OCI-LY7 (cell line): ENCODE measurements at regions not wholly inside any gene's neighbourhood (a gene's known extent, or its start where the extent isn't known, plus 50 kb on each side); places are given as distances from the start of the nearest gene placed in this dataset.

ENCODE experiments used
- BruUV-seq: library from RNA; stranded (reverse); fragments of 400-500 nt; replicated peaks from 2 replicates; lab custom pipeline; 2021; lab: Mats Ljungman, UMichigan
- CTCF ChIA-PET: fragments of 300-600 bp; sonication (Branson Sonifier 250); formaldehyde crosslinking; loops from one replicate; lab custom pipeline; 2022; ENCODE audit warnings: antibody characterized with exemption; ENCODE audit not compliant: unreplicated experiment; lab: Charles Lee
- POLR2A ChIA-PET: fragments of 300-600 bp; sonication (Branson Sonifier 250); formaldehyde crosslinking; loops from one replicate; lab custom pipeline; 2022; ENCODE audit warnings: antibody characterized with exemption; lab: Charles Lee
- DNase-seq: peaks from one replicate; pipeline ENCODE4 v3.0.0-alpha.2; 2015; ENCODE audit warnings: low spot score
- H2AFZ ChIP-seq: fragments of 200-600 bp; sonication (generic), shearing (Covaris generic); 2 replicates; pipeline ENCODE4 v1.6.1; 2014; ENCODE audit warnings: mild to moderate bottlenecking, antibody characterized with exemption, low read length, moderate library complexity
- H3K27ac ChIP-seq: fragments of 200-600 bp; sonication (generic); 2 replicates; pipeline ENCODE4 v1.5.1; 2014; ENCODE audit warnings: mixed run types, low read depth, mild to moderate bottlenecking, moderate library complexity, low read length, inconsistent platforms; ENCODE audit not compliant: poor library complexity, severe bottlenecking
- H3K36me3 ChIP-seq: fragments of 200-600 bp; sonication (generic); 2 replicates; pipeline ENCODE4 v1.6.1; 2014; ENCODE audit warnings: mild to moderate bottlenecking, antibody characterized with exemption, low read length, moderate library complexity, mixed read lengths; ENCODE audit not compliant: insufficient read depth
- H3K4me1 ChIP-seq: fragments of 200-600 bp; sonication (generic); 2 replicates; pipeline ENCODE4 v1.5.1; 2014; ENCODE audit warnings: mild to moderate bottlenecking, low read length; ENCODE audit not compliant: insufficient read depth, poor library complexity, severe bottlenecking
- H3K4me2 ChIP-seq: fragments of 200-600 bp; sonication (generic); 2 replicates; pipeline ENCODE4 v1.6.1; 2014; ENCODE audit warnings: mild to moderate bottlenecking, low read length
- H3K4me3 ChIP-seq: fragments of 200-600 bp; sonication (generic); 2 replicates; pipeline ENCODE4 v1.5.1; 2014; ENCODE audit warnings: mild to moderate bottlenecking, low read depth, low read length; ENCODE audit not compliant: poor library complexity, severe bottlenecking
- H3K79me2 ChIP-seq: fragments of 200-600 bp; sonication (generic); 2 replicates; pipeline ENCODE4 v1.6.1; 2016; ENCODE audit warnings: low read depth, mild to moderate bottlenecking, low read length, moderate library complexity, mixed read lengths; ENCODE audit not compliant: insufficient read depth
- H3K9me2 ChIP-seq: fragments of 200-600 bp; sonication (generic); 2 replicates; pipeline ENCODE4 v1.6.1; 2016; ENCODE audit warnings: mild to moderate bottlenecking, low read length, mixed read lengths; ENCODE audit not compliant: insufficient read depth
- H3K9me3 ChIP-seq: fragments of 200-600 bp; sonication (generic); 2 replicates; pipeline ENCODE4 v1.6.1; 2014; ENCODE audit warnings: mild to moderate bottlenecking, mixed run types, low read length, mixed read lengths
- H4K20me1 ChIP-seq: fragments of 200-600 bp; sonication (generic); 2 replicates; pipeline ENCODE4 v1.6.1; 2014; ENCODE audit warnings: mild to moderate bottlenecking, antibody characterized with exemption, low read length, moderate library complexity, mixed read lengths; ENCODE audit not compliant: insufficient read depth
- EZH2phosphoT487 ChIP-seq: fragments of 200-600 bp; sonication (generic); IDR thresholded peaks from 2 replicates; pipeline ENCODE4 v1.6.1; 2018; ENCODE audit warnings: low read depth, borderline replicate concordance, mild to moderate bottlenecking, mixed run types, antibody characterized with exemption, low read length, moderate library complexity, mixed read lengths
- intact Hi-C: fragments of 100-400 bp; cut with micrococcal nuclease; formaldehyde crosslinking; loops from one replicate; pipeline ENCODE4 v1.10.0; 2022; ENCODE audit not compliant: unreplicated experiment
- TF ChIP-seq, protein P1 (sequence below): fragments of 200-600 bp; sonication (generic); conservative IDR thresholded peaks from 2 replicates; pipeline ENCODE4 v1.5.1; 2014; ENCODE audit warnings: mild to moderate bottlenecking, antibody characterized with exemption, low read length, moderate library complexity, mixed read lengths

DNA sequence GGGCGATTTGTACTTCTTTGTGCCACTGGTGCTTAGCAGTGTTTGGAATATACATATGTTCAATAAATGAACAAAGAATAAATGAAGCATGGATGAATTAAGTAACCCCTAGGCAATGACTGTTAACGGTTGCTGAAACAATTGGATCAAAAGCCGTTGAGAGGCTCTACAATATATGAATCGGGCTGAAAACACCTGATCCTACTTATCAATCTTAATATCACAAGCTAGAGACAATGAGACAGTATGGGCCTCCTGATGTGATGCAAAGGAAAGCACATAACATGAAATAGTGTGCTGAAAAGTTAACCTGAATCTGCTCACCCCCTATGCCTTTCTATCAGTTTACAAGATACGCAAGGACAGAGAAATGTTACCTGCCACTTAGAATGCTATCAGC is 410.3 kb upstream of the RGMB start:
- H3K36me3 ChIP-seq, result no peaks in the 10 kb centered on the region
- H3K27ac ChIP-seq, result no peak overlapping the region
- TF ChIP-seq, protein P1, sequence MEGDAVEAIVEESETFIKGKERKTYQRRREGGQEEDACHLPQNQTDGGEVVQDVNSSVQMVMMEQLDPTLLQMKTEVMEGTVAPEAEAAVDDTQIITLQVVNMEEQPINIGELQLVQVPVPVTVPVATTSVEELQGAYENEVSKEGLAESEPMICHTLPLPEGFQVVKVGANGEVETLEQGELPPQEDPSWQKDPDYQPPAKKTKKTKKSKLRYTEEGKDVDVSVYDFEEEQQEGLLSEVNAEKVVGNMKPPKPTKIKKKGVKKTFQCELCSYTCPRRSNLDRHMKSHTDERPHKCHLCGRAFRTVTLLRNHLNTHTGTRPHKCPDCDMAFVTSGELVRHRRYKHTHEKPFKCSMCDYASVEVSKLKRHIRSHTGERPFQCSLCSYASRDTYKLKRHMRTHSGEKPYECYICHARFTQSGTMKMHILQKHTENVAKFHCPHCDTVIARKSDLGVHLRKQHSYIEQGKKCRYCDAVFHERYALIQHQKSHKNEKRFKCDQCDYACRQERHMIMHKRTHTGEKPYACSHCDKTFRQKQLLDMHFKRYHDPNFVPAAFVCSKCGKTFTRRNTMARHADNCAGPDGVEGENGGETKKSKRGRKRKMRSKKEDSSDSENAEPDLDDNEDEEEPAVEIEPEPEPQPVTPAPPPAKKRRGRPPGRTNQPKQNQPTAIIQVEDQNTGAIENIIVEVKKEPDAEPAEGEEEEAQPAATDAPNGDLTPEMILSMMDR, result no peak
- TF ChIP-seq EZH2phosphoT487, result no peak
- H3K4me3 ChIP-seq, result no peak overlapping the region
- no peak for DNase-seq
- ChIA-PET CTCF (no interaction called here), POLR2A (interaction anchor here (0.7 to 1.1 kb wide), 2 partner anchors 8 to 20 kb away, joined by 3 to 6 read pairs; no protein-coding TSS in a partner anchor)
- intact Hi-C loops, result no loop called here
- H4K20me1 ChIP-seq, result no peaks in the 10 kb centered on the region
- H3K4me2 ChIP-seq, result no peak overlapping the region
- H3K79me2 ChIP-seq, result no peaks in the 10 kb centered on the region
- H2AFZ ChIP-seq, result no peak overlapping the region
- H3K4me1 ChIP-seq, result no peaks in the 10 kb centered on the region
- BruUV-seq, result no TSS peak
- no peaks in the 10 kb centered on the region for H3K9me2 ChIP-seq
- no peaks in the 10 kb centered on the region for H3K9me3 ChIP-seq

- POLR2A ChIA-PET, result no interaction called here
Observed at GRCh38 chr5:98364549-98364948, 408.9 kb upstream of the RGMB start.

GRCh38 chr5:98365126-98365525 is 408.3 kb upstream of the RGMB start:
- no peak overlapping the region for H2AFZ ChIP-seq
- H4K20me1 ChIP-seq, result no peaks in the 10 kb centered on the region
- no peak overlapping the region for H3K4me2 ChIP-seq
- no peaks in the 10 kb centered on the region for H3K9me2 ChIP-seq
- intact Hi-C loops, result no loop called here
- POLR2A ChIA-PET, result interaction anchor here (0.8 kb wide), 1 partner anchor 47 kb away, joined by 3 read pairs; no protein-coding TSS in a partner anchor
- H3K79me2 ChIP-seq, result no peaks in the 10 kb centered on the region
- TF ChIP-seq EZH2phosphoT487, result no peak
- TF ChIP-seq, protein P1, result no peak
- CTCF ChIA-PET, result no interaction called here
- no peaks in the 10 kb centered on the region for H3K36me3 ChIP-seq
- no peaks in the 10 kb centered on the region for H3K9me3 ChIP-seq
- DNase-seq, result no peak
- no TSS peak for BruUV-seq
- no peaks in the 10 kb centered on the region for H3K4me1 ChIP-seq
- H3K27ac ChIP-seq, result no peak overlapping the region
- no peak overlapping the region for H3K4me3 ChIP-seq

More at GRCh38 chr5:98364549-98364948, 408.9 kb upstream of the RGMB start:
- Histone ChIP-seq H2AFZ (no peak overlapping the region), H3K79me2 (no peaks in the 10 kb centered on the region), H3K9me2 (no peaks in the 10 kb centered on the region), H3K9me3 (no peaks in the 10 kb centered on the region), H3K4me3 (no peak overlapping the region), H3K4me2 (no peak overlapping the region), H3K27ac (no peak overlapping the region), H4K20me1 (no peaks in the 10 kb centered on the region), H3K4me1 (no peaks in the 10 kb centered on the region), H3K36me3 (no peaks in the 10 kb centered on the region)
- TF ChIP-seq, protein P1, result no peak
- TF ChIP-seq EZH2phosphoT487, result no peak
- CTCF ChIA-PET, result no interaction called here
- intact Hi-C loops, result no loop called here
- BruUV-seq, result no TSS peak
- no peak for DNase-seq
